Suprapubic skin (tissue), 4 donors: ENCODE measurements at regions not wholly inside any gene's neighbourhood (a gene's known extent, or its start where the extent isn't known, plus 50 kb on each side); places are given as distances from the start of the nearest gene placed in this dataset.

ENCODE experiments used
- CTCF ChIP-seq, 2 donors: fragments of 200-600 bp in 1 of 2; fragments of 450-650 bp in 1 of 2; sonication (generic) in 1 of 2; IDR thresholded peaks; one replicate each; pipeline ENCODE4 v1.5.1; 2016 to 2019; ENCODE audit warnings: antibody characterized with exemption in 2 of 2, mild to moderate bottlenecking in 1 of 2, moderate library complexity in 1 of 2
- POLR2A ChIP-seq, 2 donors: fragments of 450-650 bp; IDR thresholded peaks; one replicate each; pipeline ENCODE4 v1.6.1; 2017; ENCODE audit warnings: antibody characterized with exemption in 2 of 2, mild to moderate bottlenecking in 2 of 2, moderate library complexity in 2 of 2
- POLR2AphosphoS5 ChIP-seq, 3 donors: sonication (generic); formaldehyde crosslinking; IDR thresholded peaks; one replicate each; pipeline ENCODE4 v1.6.1; 2017; ENCODE audit warnings: antibody characterized with exemption in 3 of 3

GRCh38 chr5:83776437-83777031 lies 55.9 kb upstream of the HAPLN1 start:
- TF ChIP-seq POLR2A (IDR thresholded peaks at IDR 0.05) (no peak), CTCF (IDR thresholded peaks at IDR 0.05) (no peak), POLR2AphosphoS5 (IDR thresholded peaks at IDR 0.05) (no peak)
